ENCODE measurements at regions not wholly inside any gene's neighbourhood (a gene's known extent, or its start where the extent isn't known, plus 50 kb on each side); places are given as distances from the start of the nearest gene placed in this dataset.

DNA sequence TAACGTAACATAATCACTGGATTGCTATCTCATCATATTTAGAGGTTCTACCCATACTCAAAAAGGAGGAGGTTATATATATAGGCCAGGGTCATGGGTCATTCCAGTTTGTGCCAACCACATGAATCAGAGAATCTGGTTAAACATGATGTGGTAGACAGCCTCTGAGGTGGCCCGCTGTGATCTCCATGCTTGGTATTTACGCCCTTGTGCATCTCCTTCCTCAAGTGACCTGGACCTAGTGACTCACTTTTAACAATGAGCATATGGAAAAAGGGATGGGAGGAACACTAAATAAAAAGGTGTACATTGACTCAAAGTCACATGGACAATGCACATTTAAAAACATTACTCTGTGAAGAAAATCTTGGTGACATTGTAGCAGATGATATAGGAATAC, 77.7 kb upstream of the CTNND2 start:
- Histone ChIP-seq H3K4me1 (ENCODE audit: control insufficient read depth, insufficient read depth, low read length, poor library complexity, severe bottlenecking) (no peaks in the 10 kb centered on the region), H3K4me3 (ENCODE audit: low read depth, low read length) (no peak overlapping the region), H3K36me3 (ENCODE audit: control insufficient read depth, insufficient read depth, low read length) (no peaks in the 10 kb centered on the region), H3K9me3 (ENCODE audit: control insufficient read depth in 2 of 2, low read length in 2 of 2) (no peaks in the 10 kb centered on the region), H3K27ac (ENCODE audit: insufficient read depth, low read length, poor library complexity, severe bottlenecking) (no peak overlapping the region), H3K27me3 (ENCODE audit: control insufficient read depth, insufficient read depth, low read length) (no peaks in the 10 kb centered on the region)
- Mint-ChIP-seq H3K4me3 (no peak overlapping the region), H3K27me3 (no peaks in the 10 kb centered on the region), H3K4me1 (no peaks in the 10 kb centered on the region), H3K27ac (no peak overlapping the region), H3K36me3 (no peaks in the 10 kb centered on the region), H3K9me3 (peaks cover 0 to 10% (median 3%) of the 10 kb centered on the region in 7 donors)
- DNase-seq (no peak), ATAC-seq (ENCODE audit: low read depth in 2 of 2) (no peak)

- no peak overlapping the region for H3K27ac Mint-ChIP-seq
Observed at GRCh38 chr5:11977904-11978303, 73.7 kb upstream of the CTNND2 start.

GRCh38 chr5:11973469-11973868, 69.2 kb upstream of the CTNND2 start:
- no peak overlapping the region for H3K27ac Mint-ChIP-seq
- no peak for ATAC-seq (ENCODE audit: low read depth in 2 of 2)
- H3K27me3 Mint-ChIP-seq: no peaks in the 10 kb centered on the region
- no peaks in the 10 kb centered on the region for H3K36me3 Mint-ChIP-seq
- no peaks in the 10 kb centered on the region for H3K9me3 ChIP-seq (ENCODE audit: control insufficient read depth in 2 of 2, low read length in 2 of 2)
- no peak overlapping the region for H3K4me3 Mint-ChIP-seq
- no peaks in the 10 kb centered on the region for H3K36me3 ChIP-seq (ENCODE audit: control insufficient read depth, insufficient read depth, low read length)
- no peak for DNase-seq
- H3K4me1 ChIP-seq (ENCODE audit: control insufficient read depth, insufficient read depth, low read length, poor library complexity, severe bottlenecking): no peaks in the 10 kb centered on the region
- no peak overlapping the region for H3K4me3 ChIP-seq (ENCODE audit: low read depth, low read length)
- H3K27ac ChIP-seq (ENCODE audit: insufficient read depth, low read length, poor library complexity, severe bottlenecking): no peak overlapping the region
- H3K4me1 Mint-ChIP-seq: no peaks in the 10 kb centered on the region
- H3K9me3 Mint-ChIP-seq: peaks cover 0 to 12% (median 4%) of the 10 kb centered on the region in 7 donors
- no peaks in the 10 kb centered on the region for H3K27me3 ChIP-seq (ENCODE audit: control insufficient read depth, insufficient read depth, low read length)

More at GRCh38 chr5:11977904-11978303, 73.7 kb upstream of the CTNND2 start:
- no peak overlapping the region for H3K4me3 Mint-ChIP-seq
- ATAC-seq (ENCODE audit: low read depth in 2 of 2) (no peak), DNase-seq (no peak)
- H3K36me3 ChIP-seq (ENCODE audit: control insufficient read depth, insufficient read depth, low read length): no peaks in the 10 kb centered on the region
- no peaks in the 10 kb centered on the region for H3K9me3 ChIP-seq (ENCODE audit: control insufficient read depth in 2 of 2, low read length in 2 of 2)
- H3K4me1 Mint-ChIP-seq: no peaks in the 10 kb centered on the region
- H3K4me1 ChIP-seq (ENCODE audit: control insufficient read depth, insufficient read depth, low read length, poor library complexity, severe bottlenecking): no peaks in the 10 kb centered on the region
- H3K36me3 Mint-ChIP-seq: no peaks in the 10 kb centered on the region
- no peaks in the 10 kb centered on the region for H3K27me3 Mint-ChIP-seq
- H3K27me3 ChIP-seq (ENCODE audit: control insufficient read depth, insufficient read depth, low read length): no peaks in the 10 kb centered on the region
- H3K27ac ChIP-seq (ENCODE audit: insufficient read depth, low read length, poor library complexity, severe bottlenecking): no peak overlapping the region
- peaks cover 0 to 11% (median 4%) of the 10 kb centered on the region in 7 donors for H3K9me3 Mint-ChIP-seq
- H3K4me3 ChIP-seq (ENCODE audit: low read depth, low read length): no peak overlapping the region

DNA sequence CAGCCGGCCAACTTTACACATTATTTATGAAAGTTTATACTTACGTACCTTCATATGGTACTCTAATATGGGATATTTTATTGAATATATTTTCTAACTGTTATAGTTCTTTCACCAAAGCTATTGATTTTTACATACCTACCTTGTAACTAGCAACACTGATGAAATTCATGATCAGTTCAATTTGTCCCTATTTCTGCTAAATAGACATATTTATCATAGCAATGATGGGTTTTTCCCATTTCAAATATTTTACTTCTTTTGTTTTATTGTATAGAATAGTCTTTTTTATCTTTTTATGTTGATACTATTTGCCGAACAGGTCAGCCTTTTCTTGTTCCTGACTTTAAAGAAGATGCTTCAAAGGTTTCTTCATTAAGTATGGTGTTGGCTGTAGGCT, 59.0 kb upstream of the CTNND2 start:
- no peaks in the 10 kb centered on the region for H3K4me1 ChIP-seq (ENCODE audit: control insufficient read depth, insufficient read depth, low read length, poor library complexity, severe bottlenecking)
- no peaks in the 10 kb centered on the region for H3K27me3 ChIP-seq (ENCODE audit: control insufficient read depth, insufficient read depth, low read length)
- Mint-ChIP-seq H3K27ac (no peak overlapping the region), H3K4me1 (no peaks in the 10 kb centered on the region), H3K9me3 (peaks cover 0 to 2% (median 0%) of the 10 kb centered on the region in 7 donors), H3K27me3 (no peaks in the 10 kb centered on the region), H3K36me3 (no peaks in the 10 kb centered on the region), H3K4me3 (no peak overlapping the region)
- DNase-seq (no peak), ATAC-seq (ENCODE audit: low read depth in 2 of 2) (no peak)
- H3K9me3 ChIP-seq (ENCODE audit: control insufficient read depth in 2 of 2, low read length in 2 of 2): no peaks in the 10 kb centered on the region
- no peaks in the 10 kb centered on the region for H3K36me3 ChIP-seq (ENCODE audit: control insufficient read depth, insufficient read depth, low read length)
- no peak overlapping the region for H3K4me3 ChIP-seq (ENCODE audit: low read depth, low read length)
- H3K27ac ChIP-seq (ENCODE audit: insufficient read depth, low read length, poor library complexity, severe bottlenecking): no peak overlapping the region

- no peaks in the 10 kb centered on the region for H3K27me3 Mint-ChIP-seq
- no peak overlapping the region for H3K4me3 ChIP-seq (ENCODE audit: low read depth, low read length)
- no peak overlapping the region for H3K4me3 Mint-ChIP-seq
- H3K27ac ChIP-seq (ENCODE audit: insufficient read depth, low read length, poor library complexity, severe bottlenecking): no peak overlapping the region
- H3K27me3 ChIP-seq (ENCODE audit: control insufficient read depth, insufficient read depth, low read length): no peaks in the 10 kb centered on the region
- no peaks in the 10 kb centered on the region for H3K36me3 ChIP-seq (ENCODE audit: control insufficient read depth, insufficient read depth, low read length)
- no peak overlapping the region for H3K27ac Mint-ChIP-seq
- no peaks in the 10 kb centered on the region for H3K9me3 ChIP-seq (ENCODE audit: control insufficient read depth in 2 of 2, low read length in 2 of 2)
- no peaks in the 10 kb centered on the region for H3K4me1 Mint-ChIP-seq
- no peaks in the 10 kb centered on the region for H3K4me1 ChIP-seq (ENCODE audit: control insufficient read depth, insufficient read depth, low read length, poor library complexity, severe bottlenecking)
- ATAC-seq (ENCODE audit: low read depth in 2 of 2) (no peak), DNase-seq (no peak)
- H3K9me3 Mint-ChIP-seq: peaks cover 0 to 2% (median 0%) of the 10 kb centered on the region in 7 donors
- H3K36me3 Mint-ChIP-seq: no peaks in the 10 kb centered on the region
Observed at GRCh38 chr5:11962122-11962521, 57.9 kb upstream of the CTNND2 start.

DNA sequence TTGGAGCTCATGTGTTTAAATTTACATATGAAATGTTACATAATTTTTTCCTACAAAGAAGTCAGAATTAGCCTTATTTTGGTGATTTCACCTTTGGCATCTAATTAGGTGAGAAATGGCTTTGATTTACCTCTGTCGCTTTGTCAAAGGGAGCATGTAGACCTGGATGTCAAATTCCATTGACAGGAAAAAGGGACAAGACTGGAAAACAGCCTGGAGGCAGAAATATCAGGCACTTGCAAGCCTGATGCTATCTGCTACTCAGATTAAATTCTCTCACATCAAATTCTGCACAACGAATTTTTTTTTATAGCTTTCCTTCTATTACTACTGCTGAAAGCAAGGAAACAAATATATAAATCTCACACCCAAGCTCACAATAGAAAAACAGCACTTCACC, 54.1 kb upstream of the CTNND2 start:
- no peak for ATAC-seq (ENCODE audit: low read depth in 2 of 2)
- Mint-ChIP-seq H3K27ac (no peak overlapping the region), H3K36me3 (no peaks in the 10 kb centered on the region), H3K9me3 (peaks cover 0 to 6% (median 0%) of the 10 kb centered on the region in 7 donors), H3K4me1 (no peaks in the 10 kb centered on the region), H3K4me3 (no peak overlapping the region), H3K27me3 (no peaks in the 10 kb centered on the region)
- no peaks in the 10 kb centered on the region for H3K9me3 ChIP-seq (ENCODE audit: control insufficient read depth in 2 of 2, low read length in 2 of 2)
- H3K4me3 ChIP-seq (ENCODE audit: low read depth, low read length): no peak overlapping the region
- no peaks in the 10 kb centered on the region for H3K27me3 ChIP-seq (ENCODE audit: control insufficient read depth, insufficient read depth, low read length)
- DNase-seq: no peak
- H3K36me3 ChIP-seq (ENCODE audit: control insufficient read depth, insufficient read depth, low read length): no peaks in the 10 kb centered on the region
- H3K4me1 ChIP-seq (ENCODE audit: control insufficient read depth, insufficient read depth, low read length, poor library complexity, severe bottlenecking): no peaks in the 10 kb centered on the region
- no peak overlapping the region for H3K27ac ChIP-seq (ENCODE audit: insufficient read depth, low read length, poor library complexity, severe bottlenecking)

DNA sequence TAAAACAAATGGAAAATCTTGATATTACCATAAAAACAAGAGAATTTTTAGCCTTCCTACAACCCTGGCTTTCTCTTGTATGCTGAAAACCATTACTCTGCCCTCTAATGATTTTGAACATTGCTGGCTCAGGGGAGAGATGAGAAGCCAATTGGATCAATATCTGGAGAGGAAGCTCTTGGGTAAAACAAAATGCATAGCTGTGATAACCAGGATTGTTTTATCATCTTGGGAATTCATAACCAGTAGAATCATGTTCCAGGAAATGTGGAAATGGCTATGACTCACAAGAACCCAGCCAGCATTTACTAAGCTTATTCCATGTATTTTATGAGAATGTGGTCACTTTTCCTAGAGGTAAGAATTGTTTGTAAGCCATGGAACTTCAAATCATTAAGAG, 51.1 kb upstream of the CTNND2 start:
- Histone ChIP-seq H3K36me3 (ENCODE audit: control insufficient read depth, insufficient read depth, low read length) (no peaks in the 10 kb centered on the region), H3K4me1 (ENCODE audit: control insufficient read depth, insufficient read depth, low read length, poor library complexity, severe bottlenecking) (no peaks in the 10 kb centered on the region), H3K27me3 (ENCODE audit: control insufficient read depth, insufficient read depth, low read length) (no peaks in the 10 kb centered on the region), H3K27ac (ENCODE audit: insufficient read depth, low read length, poor library complexity, severe bottlenecking) (no peak overlapping the region), H3K9me3 (ENCODE audit: control insufficient read depth in 2 of 2, low read length in 2 of 2) (no peaks in the 10 kb centered on the region), H3K4me3 (ENCODE audit: low read depth, low read length) (no peak overlapping the region)
- ATAC-seq (ENCODE audit: low read depth in 2 of 2) (no peak), DNase-seq (no peak)
- no peaks in the 10 kb centered on the region for H3K36me3 Mint-ChIP-seq
- no peaks in the 10 kb centered on the region for H3K4me1 Mint-ChIP-seq
- no peak overlapping the region for H3K4me3 Mint-ChIP-seq
- H3K27me3 Mint-ChIP-seq: no peaks in the 10 kb centered on the region
- peaks cover 0 to 9% (median 1%) of the 10 kb centered on the region in 7 donors for H3K9me3 Mint-ChIP-seq
- H3K27ac Mint-ChIP-seq: no peak overlapping the region
